ENCODE measurements at regions not wholly inside any gene's neighbourhood (a gene's known extent, or its start where the extent isn't known, plus 50 kb on each side); places are given as distances from the start of the nearest gene placed in this dataset.

DNA sequence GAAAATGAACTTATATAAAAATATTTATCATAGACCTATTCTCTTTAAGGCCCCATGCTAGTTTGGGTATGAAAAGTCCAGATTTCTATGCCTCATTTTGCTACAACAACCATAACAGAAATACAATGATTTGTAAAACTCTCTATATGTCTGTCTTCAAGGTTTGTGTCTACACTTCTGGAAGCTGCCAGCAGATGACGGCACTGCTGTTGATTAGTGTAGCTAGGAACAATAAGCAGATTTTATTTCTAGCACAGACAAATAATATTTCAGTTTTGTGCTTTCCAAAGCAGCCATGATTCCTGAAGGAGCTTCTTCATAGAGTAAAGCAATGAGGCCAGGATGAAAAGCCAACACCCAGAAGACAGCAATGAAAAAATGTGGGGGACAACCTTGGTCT lies 779.6 kb upstream of the ADGRL2 start:
- no peaks in the 10 kb centered on the region for H3K4me1 Mint-ChIP-seq
- TF ChIP-seq, protein P1, sequence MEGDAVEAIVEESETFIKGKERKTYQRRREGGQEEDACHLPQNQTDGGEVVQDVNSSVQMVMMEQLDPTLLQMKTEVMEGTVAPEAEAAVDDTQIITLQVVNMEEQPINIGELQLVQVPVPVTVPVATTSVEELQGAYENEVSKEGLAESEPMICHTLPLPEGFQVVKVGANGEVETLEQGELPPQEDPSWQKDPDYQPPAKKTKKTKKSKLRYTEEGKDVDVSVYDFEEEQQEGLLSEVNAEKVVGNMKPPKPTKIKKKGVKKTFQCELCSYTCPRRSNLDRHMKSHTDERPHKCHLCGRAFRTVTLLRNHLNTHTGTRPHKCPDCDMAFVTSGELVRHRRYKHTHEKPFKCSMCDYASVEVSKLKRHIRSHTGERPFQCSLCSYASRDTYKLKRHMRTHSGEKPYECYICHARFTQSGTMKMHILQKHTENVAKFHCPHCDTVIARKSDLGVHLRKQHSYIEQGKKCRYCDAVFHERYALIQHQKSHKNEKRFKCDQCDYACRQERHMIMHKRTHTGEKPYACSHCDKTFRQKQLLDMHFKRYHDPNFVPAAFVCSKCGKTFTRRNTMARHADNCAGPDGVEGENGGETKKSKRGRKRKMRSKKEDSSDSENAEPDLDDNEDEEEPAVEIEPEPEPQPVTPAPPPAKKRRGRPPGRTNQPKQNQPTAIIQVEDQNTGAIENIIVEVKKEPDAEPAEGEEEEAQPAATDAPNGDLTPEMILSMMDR (IDR thresholded peaks at IDR 0.05): no peak
- no peak for DNase-seq
- POLR2A ChIA-PET: no interaction called here
- CTCF ChIA-PET: no interaction called here
- H3K4me3 Mint-ChIP-seq: no peak overlapping the region
- no peak overlapping the region for H3K27ac Mint-ChIP-seq
- H3K27me3 Mint-ChIP-seq: no peaks in the 10 kb centered on the region
- H3K9me3 Mint-ChIP-seq: peaks cover 6% of the 10 kb centered on the region
- intact Hi-C loops (cut with micrococcal nuclease): no loop called here
- no peak for ATAC-seq (ENCODE audit: low read depth)
- no peaks in the 10 kb centered on the region for H3K36me3 Mint-ChIP-seq (ENCODE audit: low read depth)

DNA sequence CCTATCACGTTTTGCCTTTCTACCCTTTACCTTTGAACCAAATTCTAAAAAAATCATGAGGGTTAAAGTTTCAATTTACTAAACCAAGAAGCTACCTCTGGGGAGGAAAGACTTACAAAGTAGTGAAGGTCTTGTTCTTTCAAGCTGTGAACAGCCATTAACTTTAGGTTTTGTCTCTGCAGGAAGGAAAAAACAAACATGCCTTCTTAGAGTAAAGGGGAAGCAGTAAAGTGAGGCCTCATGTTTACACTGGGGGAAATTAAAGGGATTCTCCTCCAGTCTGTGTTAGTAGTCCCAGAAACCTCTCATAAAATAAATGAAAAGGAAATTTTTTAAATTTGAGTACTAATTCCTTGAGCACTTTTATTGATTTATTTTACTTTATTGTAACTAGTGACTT lies 780.2 kb upstream of the ADGRL2 start:
- Mint-ChIP-seq H3K4me3 (no peak overlapping the region), H3K9me3 (peaks cover 7% of the 10 kb centered on the region), H3K27ac (no peak overlapping the region), H3K27me3 (no peaks in the 10 kb centered on the region), H3K4me1 (no peaks in the 10 kb centered on the region), H3K36me3 (ENCODE audit: low read depth) (no peaks in the 10 kb centered on the region)
- CTCF ChIA-PET: no interaction called here
- ATAC-seq (ENCODE audit: low read depth) (no peak), DNase-seq (no peak)
- TF ChIP-seq, protein P1 (IDR thresholded peaks at IDR 0.05): no peak
- POLR2A ChIA-PET: no interaction called here
- intact Hi-C loops (cut with micrococcal nuclease): no loop called here

DNA sequence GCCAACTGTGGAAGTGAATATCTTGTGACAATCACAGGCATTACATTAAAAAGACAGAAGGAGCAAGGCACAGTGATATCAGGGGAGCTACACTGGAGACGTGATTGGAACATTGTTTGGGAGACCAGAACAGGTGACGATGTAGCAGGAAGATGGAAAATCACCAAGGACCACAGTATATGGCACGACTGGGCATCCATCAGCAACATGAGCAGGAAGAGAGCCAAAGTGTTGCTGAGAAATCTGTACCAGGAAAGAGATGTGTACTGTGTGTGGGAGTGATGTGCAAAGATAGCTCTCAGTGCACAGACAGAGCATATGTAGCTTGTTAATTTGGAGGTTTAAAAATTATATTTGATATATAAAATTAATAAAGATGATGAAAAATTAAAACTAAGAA lies 790.6 kb upstream of the ADGRL2 start:
- TF ChIP-seq, protein P1 (IDR thresholded peaks at IDR 0.05): no peak
- Mint-ChIP-seq H3K9me3 (peaks cover 5% of the 10 kb centered on the region), H3K4me1 (no peaks in the 10 kb centered on the region), H3K4me3 (no peak overlapping the region), H3K27ac (no peak overlapping the region), H3K36me3 (ENCODE audit: low read depth) (no peaks in the 10 kb centered on the region), H3K27me3 (no peaks in the 10 kb centered on the region)
- POLR2A ChIA-PET: no interaction called here
- CTCF ChIA-PET: no interaction called here
- no peak for ATAC-seq (ENCODE audit: low read depth)
- intact Hi-C loops (cut with micrococcal nuclease): no loop called here
- no peak for DNase-seq

DNA sequence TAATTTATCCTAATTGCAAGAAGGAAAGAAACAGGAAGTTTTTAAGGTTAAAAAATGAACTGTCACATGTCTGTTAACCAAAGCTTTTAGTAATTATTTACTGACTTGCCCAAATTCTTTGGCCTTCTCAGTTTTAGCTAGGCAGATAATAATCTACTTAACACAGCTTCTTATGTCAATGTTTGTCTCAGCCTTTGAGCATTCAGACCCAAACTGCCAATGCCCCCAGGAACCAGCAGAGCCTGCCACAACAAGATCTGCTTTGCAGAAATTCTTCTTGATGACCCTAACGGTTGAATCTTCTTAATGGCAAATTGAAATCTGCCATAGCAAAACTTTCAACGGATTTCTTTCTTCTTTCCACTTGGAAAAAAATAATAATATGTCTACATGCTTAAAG lies 792.4 kb upstream of the ADGRL2 start:
- H3K4me3 Mint-ChIP-seq: no peak overlapping the region
- no peak for ATAC-seq (ENCODE audit: low read depth)
- CTCF ChIA-PET: no interaction called here
- POLR2A ChIA-PET: no interaction called here
- no peaks in the 10 kb centered on the region for H3K27me3 Mint-ChIP-seq
- H3K4me1 Mint-ChIP-seq: no peaks in the 10 kb centered on the region
- no peaks in the 10 kb centered on the region for H3K36me3 Mint-ChIP-seq (ENCODE audit: low read depth)
- TF ChIP-seq, protein P1 (IDR thresholded peaks at IDR 0.05): no peak
- H3K27ac Mint-ChIP-seq: no peak overlapping the region
- intact Hi-C loops (cut with micrococcal nuclease): no loop called here
- H3K9me3 Mint-ChIP-seq: peaks cover 6% of the 10 kb centered on the region
- no peak for DNase-seq

DNA sequence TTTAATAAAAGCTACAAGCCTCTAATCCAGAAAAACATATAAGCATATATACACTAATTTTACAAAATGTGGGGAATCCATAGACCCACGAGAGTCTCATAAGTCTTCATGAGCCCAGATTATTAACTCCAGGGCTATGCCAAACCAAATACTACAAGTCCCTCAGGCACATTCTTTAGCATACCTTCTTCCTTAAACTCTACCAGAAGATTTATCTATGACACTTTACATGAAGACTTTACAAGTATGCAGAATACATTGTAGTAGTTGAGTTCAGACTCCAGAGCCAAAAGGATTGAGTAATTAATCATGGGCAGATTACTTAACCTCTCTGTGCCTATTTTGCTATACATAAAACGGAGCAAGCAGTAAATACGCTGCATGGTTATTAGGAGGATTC lies 793.7 kb upstream of the ADGRL2 start:
- Mint-ChIP-seq H3K9me3 (peaks cover 4% of the 10 kb centered on the region), H3K36me3 (ENCODE audit: low read depth) (no peaks in the 10 kb centered on the region), H3K27me3 (no peaks in the 10 kb centered on the region), H3K27ac (no peak overlapping the region), H3K4me3 (no peak overlapping the region), H3K4me1 (no peaks in the 10 kb centered on the region)
- POLR2A ChIA-PET: no interaction called here
- ATAC-seq (ENCODE audit: low read depth): no peak
- TF ChIP-seq, protein P1 (IDR thresholded peaks at IDR 0.05): no peak
- DNase-seq: no peak
- intact Hi-C loops (cut with micrococcal nuclease): no loop called here
- CTCF ChIA-PET: no interaction called here
